ENCODE measurements at regions not wholly inside any gene's neighbourhood (a gene's known extent, or its start where the extent isn't known, plus 50 kb on each side); places are given as distances from the start of the nearest gene placed in this dataset.

DNA sequence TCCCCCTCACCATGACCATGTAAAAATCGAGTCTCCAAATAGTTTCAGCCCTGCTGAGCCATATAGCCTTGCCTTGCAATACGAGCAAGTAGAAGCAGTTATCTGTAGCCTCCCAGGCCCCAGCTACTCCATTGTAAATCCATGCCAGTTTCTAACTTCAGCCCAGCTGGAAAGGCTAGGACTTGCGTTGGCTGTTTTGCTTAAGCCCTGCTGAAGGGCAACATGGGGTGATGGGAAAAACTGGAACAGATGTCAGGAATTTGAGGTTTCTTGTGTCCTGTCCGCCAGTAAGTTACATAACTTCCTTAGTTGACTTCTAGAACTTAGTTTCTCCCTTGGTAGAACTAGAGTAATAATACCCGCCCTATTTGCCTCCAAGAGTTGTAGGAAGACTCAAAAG is 216.0 kb upstream of the SERP2 start:
- no peak for DNase-seq

DNA sequence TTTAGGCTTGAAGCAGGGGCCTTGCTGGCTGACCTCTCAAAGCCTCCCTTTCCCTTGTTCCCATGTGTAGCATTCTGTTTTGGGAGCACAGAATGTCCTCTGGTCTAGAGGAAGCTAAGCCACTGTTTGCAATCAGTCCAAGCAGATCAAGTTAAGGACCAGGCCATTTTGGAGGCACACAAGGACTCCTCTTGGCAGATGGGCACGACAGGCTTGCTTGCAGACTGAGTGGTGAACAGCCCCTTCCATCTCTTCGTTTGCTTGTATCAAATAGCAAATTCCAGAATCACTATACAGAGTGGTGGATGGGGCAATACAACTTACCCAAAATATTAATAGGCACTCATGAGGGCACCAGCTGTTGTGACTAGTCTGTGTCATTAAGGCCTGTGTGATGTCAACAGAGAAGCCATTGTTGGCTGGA is 215.5 kb upstream of the SERP2 start:
- DNase-seq, result no peak

DNA sequence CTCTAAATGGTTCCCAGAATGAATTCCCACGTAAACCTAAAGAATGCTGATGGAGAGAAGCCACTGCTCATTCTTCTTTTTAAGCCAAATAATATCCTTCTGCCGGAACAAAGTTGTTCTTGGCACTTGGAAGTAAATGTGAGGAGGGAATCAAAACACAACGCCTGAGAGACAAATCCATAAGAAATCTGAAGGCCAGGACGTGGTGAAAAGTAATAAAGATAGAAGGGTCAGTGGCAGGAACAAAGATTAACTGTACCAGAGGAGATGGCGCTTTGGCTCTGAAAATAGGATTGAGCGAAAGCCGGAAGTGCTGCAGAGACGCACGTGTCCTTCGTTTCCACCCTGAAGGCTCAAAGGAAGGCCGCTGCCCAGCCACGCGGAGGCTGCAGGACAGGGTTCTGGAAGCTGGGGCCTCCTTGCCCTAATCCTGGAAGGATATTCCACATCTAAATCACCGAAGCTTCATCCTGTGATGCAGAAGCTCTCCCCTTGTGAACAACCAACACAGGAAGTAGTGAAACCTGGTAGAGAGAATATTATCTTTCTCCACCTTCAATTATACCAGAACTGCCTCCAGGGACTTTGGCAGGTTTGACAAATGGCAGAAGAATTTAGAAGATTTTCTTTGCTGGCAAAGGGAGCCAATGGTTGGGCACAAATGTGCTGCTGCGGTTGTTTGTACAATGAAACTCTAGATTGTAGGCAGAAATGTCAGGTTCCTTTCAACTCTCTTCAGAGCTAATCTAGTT is 214.6 kb upstream of the SERP2 start:
- no peak for DNase-seq

- DNase-seq, result peak; percentile 36
Measured at GRCh38 chr13:44159633-44160279, 213.9 kb upstream of the SERP2 start.

- no peak for DNase-seq
Measured at GRCh38 chr13:44160591-44161191, 212.9 kb upstream of the SERP2 start.

DNA sequence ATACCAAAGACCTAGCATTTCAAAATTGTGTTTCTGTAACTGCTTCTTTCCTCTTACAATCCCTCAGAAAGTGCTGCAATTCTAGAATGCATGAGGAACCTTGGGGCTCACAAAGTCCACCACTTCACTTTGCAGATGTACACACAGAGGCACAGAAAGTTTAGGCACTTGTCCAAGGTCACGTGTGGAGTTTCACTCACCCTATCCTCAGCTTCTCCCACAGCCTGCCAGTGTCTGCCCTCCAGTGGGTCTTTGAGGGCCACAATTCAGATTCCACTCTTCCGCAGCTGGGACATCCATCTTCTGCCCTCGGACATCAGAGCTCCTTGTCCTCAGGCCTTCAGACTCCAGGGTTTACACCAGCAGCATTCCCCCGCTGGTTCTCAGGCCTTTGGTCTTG is 210.5 kb upstream of the SERP2 start:
- DNase-seq, result no peak

GRCh38 chr13:44165221-44165888 is 208.3 kb upstream of the SERP2 start:
- DNase-seq, result no peak

DNA sequence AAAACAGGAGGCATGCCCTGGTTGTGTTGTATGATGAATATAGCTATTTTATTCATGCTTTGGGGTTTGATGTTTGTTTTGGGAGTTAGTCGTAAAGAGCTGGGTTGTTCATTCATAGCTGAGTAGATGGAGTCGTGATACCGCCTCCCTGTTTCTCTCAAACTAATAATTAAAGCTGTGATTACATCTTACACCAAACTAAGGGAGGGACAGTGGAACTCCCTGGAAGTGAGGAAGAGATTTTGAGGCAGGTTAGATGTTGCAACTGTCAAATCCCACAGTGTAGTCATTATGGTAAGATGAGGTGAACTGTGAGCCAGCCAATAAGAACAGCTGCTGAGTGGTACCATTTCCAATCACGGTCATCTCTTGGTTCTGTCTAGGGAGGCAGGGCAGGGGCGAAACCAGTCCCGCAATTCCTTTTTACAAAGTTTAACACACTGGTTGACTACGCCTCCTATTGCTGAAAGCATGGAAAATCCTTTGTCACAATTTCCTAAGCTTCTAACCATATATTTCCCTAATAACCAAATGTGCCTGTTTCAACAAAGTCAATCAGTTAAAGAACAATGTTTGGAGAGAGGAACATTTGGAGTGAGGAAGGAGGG is 207.6 kb upstream of the SERP2 start:
- no peak for DNase-seq

DNA sequence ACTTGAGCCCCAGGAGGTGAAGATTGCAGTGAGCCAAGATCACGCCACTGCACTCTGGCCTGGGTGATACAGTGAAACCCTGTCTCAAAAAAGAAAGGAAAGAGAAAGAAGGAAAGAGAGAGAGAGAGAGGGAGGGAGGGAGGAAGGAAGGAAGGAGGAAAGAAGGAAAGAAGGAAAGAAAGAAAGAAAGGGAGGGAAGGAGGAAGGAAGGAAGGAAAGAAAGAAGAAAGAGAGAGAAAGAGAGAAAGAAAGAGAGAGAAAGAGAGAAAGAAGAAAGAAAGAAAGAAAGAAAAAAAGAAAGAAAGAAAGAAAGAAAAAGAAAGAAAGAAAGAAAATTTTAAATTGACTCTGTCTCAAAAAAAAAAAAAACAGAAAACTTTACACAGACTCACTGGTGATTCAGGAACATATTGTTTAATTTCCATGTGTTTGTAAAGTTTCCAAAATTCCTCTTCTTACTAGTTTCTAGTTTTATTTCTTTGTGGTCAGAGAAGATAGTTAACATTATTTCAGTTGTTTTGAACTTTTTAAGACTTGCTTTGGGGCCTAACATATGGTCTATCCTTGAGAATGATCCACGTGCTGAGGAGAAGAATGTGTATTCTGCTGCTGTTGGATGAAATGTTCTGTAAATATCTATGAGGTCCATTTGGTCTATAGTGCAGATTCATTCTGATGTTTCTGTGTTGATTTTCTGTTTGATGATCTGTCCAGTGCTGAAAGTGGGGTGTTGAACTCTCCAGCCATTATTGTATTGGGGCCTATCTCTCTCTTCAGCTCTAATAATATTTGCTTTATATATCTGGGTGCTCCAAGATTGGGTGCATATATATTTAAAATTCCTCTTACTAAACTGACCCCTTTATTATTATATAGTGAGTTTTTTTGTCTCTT is 204.4 kb upstream of the SERP2 start:
- DNase-seq, result peak; percentile 13

DNA sequence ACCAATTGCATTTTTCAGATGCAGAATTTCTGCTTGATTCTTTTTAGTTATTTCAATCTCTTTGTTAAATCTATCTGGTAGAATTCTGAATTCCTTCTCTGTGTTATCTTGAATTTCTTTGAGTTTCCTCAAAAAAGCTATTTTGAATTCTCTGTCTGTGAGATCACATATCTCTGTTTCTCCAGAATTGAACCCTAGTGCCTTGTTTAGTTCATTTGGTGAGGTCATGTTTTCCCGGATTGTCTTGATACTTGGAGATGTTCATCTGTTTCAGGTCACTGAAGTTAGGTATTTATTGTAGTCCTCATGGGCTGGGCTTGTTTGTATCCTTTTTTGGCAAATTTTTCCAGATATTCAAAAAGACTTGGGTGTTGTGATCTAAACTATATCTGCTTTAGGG is 202.9 kb upstream of the SERP2 start:
- DNase-seq, result no peak

GRCh38 chr13:44171156-44171555 is 202.5 kb upstream of the SERP2 start:
- no peak for DNase-seq

GRCh38 chr13:44171861-44172260 is 201.8 kb upstream of the SERP2 start:
- DNase-seq, result no peak

DNA sequence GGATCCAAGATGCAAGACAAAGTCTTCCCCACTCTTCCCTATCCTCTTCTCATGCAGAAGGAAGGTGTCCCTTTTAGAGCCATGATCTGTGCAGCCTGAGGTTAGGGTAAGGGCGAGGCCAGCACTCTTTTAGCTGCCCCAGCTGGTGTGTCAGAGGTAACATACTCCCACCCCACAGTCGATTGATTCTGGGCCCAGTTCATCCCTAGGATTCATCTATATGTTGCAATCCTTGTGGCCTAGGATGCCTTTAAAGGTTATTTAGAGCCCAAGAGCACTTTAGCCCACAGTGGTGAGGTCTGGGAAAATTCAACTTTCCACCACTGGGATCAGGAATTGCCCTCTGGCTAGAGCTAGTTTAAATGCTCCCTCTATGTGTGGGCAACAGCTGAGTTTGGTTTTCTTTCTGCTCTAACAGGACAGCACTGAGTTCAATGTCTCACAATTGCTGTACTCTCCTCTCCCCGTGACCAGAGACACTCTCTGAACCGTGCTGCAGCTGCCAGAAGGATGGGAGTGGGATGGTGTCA is 201.3 kb upstream of the SERP2 start:
- DNase-seq, result peak; percentile 5

- DNase-seq, result peak; percentile 78
Measured at GRCh38 chr13:44174769-44175425, 198.7 kb upstream of the SERP2 start.

DNA sequence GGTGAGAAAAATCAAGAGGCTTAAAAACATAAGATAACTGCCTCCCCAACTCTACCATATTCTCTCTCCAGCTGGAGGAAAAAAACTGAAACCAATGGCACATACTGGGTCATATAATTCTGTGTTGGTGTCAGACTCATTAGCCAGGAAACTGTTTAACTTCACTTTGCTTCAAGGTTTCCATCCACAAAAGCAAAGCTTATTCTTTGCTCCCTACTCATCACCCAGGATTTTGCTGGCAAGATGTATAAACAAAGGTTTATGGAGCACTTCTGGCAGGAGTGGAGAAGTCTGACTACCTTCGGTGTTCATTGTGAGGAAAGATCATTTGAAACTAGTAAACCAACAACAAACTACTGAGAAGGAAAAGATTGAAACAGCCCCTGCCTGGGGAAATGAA is 197.5 kb upstream of the SERP2 start:
- DNase-seq, result no peak

- DNase-seq, result no peak
Measured at GRCh38 chr13:44180876-44181536, 192.6 kb upstream of the SERP2 start.

DNA sequence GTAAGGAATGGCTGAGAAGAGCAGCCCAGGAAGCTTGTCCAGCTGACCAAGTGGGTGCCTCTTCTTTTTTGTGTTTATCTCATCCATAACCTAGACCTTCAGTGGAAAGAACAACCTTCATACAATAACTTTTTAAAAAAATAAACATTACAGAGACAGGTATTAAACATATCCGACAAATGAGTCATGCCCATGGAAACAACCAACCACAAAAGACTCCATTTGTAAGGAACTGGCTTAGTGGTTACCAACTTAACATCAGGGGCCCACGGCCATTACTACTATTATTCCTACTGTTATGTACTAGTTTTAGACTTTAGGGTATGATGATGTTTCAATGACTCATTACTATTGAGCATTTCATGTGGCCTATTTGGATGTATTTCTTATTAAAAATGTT is 191.7 kb upstream of the SERP2 start:
- DNase-seq, result no peak

DNA sequence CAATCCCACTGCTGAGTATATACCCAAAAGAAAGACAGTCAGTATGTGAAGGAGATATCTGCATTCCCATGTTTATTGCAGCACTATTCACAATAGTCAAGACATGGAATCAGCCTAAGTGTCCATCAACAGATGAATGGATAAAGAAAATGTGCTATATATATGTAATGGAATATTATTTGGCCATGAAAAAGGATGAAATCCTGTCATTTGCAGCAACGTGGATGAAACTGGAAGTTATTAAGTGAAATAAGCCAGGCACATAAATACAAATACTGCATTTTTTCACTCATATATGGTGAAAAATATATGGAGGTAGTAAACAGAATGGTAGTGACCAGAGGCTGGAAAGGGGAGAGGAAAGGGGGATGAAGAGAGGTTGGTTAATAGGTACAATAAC is 188.9 kb upstream of the SERP2 start:
- no peak for DNase-seq

DNA sequence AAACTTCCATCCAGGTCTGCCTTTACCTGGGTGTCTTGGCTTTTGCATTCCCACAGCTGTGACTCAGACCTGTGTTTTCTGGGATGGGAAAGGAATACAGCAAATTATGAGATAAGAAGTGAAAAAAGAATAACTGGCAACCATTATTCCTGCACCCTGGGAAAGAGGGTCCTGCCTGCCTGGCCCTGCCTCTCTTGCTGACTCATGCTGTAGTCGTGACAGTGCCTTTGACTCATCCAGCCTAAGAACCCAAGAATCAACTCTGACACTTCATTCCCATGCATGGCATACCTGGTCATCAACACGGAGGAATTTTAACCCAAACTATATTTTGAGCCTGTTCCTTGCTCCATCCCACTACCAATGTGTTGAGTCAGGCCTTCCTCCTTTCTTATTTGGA is 185.4 kb upstream of the SERP2 start:
- peak; percentile 83 for DNase-seq

- no peak for DNase-seq
Measured at GRCh38 chr13:44189085-44189484, 184.5 kb upstream of the SERP2 start.

GRCh38 chr13:44191103-44191502 is 182.5 kb upstream of the SERP2 start:
- DNase-seq, result no peak

Data from EL (cell line).